NCI-H146 treated with DMSO at 0.1 percent for 48 hours (cell line): ENCODE measurements at regions not wholly inside any gene's neighbourhood (a gene's known extent, or its start where the extent isn't known, plus 50 kb on each side); places are given as distances from the start of the nearest gene placed in this dataset.
A peak's percentile ranks its signal among the peaks of the same experiment; 100 is the strongest.

ENCODE experiments used
- DNase-seq: peaks from one replicate; lab custom pipeline; 2025; ENCODE audit not compliant: unreplicated experiment; lab: John Stamatoyannopoulos, UW

DNA sequence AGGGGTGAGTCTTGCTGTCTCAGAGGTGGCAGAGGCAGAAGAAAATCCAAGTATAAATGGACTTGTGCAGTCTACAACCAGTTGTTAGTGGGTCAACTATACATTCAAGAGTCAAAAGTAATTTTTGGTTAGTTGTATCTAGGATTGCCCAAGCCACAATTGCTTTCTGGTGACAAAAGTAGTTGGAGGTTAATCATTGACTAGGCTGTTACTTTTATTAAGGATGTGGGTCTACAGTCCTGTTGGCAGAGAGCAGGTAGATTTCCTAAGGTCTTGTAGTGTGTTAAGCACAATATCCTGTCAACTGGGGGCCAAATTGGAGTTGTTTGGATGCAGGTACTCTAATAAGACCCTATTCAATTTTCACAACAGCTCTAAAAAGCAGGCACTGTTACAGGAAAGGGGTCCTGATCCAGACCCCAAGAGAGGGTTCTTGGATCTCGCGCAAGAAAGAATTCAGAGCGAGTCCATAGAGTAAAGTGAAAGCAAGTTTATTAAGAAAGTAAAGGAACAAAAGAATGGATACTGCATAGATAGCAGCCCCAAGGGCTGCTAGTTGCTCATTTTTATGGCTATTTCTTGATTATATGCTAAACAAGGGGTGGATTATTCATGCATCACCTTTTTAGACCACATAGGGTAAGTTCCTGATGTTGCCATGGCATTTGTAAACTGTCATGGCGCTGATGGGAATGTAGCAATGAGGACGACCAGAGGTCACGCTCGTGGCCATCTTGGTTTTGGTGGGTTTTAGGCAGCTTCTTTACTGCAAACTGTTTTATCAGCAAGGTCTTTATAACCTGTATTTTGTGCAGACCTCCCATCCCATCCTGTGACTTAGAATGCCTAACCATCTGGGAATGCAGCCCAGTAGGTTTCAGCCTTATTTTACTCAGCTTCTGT is 232.6 kb upstream of the SRRM4 start:
- DNase-seq: no peak

DNA sequence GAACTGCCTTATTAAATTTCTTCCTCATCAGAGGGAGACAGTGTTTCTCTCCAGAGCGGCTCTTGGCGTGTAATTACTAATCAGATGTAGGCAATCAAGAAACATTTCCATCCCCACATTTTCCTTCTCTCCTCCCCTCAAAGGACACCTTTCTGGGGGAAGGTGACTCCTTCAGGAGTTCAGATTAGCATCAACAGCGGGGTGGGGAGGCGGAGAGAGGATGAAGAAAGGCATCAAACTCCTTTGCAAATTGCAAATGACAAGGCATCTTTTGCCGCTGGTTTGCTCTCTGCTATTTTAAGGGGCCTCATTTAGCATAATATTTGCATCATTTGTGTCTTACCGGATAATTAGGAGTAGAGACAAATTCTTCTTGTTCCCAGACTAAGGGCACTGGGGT is 231.7 kb upstream of the SRRM4 start:
- no peak for DNase-seq

DNA sequence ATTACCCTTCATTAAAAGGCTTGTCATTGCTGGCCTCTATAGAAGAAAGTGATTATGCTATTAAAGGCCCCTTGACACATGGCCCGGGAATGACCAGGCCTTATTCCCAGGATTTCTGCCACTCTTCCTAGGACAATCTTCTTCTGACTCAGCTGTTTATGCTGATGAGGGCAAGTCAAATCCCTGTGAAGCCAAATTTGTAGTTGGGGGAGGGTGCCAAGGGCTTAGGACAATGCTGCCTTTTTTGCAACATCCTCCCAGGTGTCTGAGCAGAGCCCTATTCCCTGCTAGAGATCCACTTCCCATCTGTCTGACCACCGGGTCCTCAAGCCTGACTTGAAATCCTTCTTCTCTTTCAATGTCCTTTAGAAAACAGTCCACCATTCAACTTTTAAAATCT is 230.7 kb upstream of the SRRM4 start:
- DNase-seq: no peak

DNA sequence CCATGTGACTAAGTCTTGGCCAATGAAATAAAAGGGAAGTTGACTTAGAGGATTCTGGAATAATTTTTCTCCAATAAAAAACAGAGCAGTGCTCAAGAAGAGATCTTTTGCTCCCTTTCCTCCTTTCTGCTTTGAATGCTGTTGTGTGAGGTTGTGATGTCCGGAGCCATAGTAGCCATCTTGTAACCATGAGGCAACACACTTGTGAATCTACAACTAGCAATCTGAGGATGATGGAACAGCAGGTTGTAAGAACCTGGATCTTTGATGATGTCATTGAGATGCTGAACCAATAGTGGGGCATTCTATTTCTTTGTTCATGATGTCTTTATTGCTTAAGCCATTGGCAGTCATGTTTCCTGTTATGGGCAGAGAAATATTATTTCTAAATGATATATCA is 230.0 kb upstream of the SRRM4 start:
- DNase-seq: no peak

DNA sequence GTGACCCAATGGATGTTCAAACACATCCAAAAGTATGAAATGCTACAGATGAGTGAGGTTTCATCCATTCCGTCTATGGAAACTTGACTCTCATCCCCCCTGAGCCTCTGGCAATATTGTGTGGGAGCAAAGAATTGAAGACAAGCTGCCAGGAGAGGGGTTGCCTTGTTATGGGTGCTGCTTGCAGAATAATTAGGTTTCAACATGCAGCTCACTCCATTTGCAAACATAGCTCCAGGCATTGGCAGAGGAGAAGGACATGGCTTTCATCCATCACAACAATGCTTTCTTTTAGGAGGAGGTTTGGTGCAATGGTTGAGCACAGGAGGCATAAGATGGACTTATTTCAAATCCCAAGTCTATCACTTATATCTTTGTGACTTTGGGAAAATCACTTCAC is 220.7 kb upstream of the SRRM4 start:
- no peak for DNase-seq

DNA sequence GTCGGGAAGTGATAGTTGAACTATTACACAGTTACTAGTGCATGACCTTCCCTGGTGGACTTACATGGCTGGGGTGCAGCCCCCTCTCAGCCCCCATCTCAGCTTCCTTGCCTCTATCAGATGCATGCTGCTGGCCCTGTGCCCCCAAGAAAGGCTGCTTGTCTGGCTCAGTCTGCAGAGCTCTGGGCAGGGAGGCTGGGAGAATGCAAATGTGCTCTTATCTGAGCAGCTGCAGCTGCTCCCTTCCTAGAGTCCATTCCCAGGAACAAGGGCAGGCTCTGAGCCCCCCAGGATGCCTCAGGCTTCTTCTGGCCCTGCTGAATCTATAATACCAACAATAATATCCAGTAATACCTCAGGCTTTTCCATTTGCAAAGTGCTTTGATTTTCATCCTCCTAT is 218.1 kb upstream of the SRRM4 start:
- DNase-seq: peak; percentile 23

DNA sequence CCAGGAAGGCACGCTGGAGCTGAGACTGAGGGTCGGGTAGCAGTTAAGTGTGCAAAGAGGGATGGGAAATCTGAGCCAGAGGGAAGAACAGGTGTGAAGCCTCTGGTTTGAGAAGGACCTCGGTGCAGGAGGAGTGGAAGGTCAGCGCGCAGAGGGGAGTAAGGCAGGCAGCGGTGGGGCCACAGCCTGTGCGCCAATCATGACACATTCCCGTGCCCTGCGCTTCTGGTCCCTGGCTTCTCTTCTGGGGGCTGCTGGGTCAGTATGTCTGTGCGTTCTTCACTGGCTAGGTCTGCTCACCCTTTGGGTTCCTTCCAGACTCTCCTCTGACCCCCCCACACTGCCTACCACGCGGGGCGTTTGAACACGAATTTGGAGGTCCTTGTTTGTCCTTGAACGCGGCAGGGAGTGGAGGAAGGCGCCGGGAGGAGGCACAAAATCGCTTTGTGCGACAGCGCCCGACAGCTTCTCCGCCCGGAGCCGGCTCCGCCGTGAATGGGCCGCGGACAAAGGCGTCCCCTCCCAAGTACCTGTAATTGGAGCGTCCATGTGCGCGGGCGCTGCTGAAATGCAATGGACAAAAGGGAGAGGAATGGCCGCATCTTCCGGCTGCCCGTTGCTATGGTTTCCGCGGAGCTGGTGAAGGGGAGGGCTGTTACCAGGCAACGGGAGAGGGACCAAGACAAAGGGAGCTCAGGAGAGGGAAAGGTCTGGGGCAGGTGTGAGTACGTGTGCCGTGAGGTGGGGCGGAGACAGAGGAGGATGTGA is 207.2 kb upstream of the SRRM4 start:
- peak; percentile 99 for DNase-seq

DNA sequence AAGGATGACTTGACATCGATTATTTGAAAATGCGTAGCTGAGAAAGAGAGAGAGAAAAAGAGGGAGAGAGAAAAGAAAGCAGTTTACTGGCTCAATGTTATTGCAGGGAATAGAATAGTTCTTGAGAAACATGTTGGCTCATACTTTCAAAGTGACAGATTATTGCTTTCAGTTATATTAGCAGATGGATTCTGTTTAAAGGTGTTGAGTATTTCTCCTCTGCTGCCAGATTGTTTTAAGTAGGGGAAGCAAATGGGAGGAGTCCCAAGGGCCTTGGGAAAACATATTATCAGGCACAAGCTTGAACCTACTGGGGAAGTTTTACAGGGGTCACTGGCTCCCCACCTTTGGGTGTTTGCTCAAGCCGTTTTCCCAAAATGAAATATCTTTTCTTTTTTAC is 203.8 kb upstream of the SRRM4 start:
- DNase-seq: no peak

DNA sequence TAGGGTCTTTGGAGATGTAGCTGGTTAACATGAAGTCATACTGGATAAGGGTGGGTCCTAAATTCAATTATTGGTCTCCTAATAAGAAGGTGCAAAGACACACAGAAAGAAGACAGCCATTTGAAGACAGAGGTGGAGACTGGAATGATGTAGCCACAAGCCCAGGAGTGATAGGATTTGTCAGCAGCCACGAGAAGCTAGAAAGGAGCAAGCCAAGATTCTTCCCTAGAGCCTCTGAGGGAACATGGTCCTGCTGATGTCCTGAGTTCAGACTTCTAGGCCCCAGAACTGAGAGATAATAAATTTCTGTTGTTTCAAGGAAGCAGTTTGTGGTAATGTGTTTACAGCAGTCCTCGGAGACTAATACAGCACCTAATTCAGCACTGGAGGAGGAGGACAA is 203.3 kb upstream of the SRRM4 start:
- DNase-seq: no peak

DNA sequence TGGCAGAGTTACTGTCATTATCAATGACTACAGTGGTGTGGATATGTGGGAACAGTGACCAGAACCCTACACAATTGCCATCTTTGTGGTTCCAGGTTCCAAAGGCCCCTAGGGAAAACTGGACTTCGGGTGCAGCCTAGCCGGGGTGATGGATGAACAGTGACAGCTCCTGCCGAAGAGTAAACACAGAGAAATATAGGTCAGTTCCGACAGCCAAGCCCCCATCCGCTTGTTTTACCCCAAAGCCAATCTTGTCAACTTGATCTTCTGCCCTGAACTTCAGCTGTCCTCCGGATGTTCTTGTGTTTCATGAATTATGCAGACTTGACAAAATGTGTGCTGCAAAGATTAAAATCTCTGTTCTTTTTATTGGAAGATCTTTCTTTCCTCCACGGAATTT is 200.4 kb upstream of the SRRM4 start:
- no peak for DNase-seq

DNA sequence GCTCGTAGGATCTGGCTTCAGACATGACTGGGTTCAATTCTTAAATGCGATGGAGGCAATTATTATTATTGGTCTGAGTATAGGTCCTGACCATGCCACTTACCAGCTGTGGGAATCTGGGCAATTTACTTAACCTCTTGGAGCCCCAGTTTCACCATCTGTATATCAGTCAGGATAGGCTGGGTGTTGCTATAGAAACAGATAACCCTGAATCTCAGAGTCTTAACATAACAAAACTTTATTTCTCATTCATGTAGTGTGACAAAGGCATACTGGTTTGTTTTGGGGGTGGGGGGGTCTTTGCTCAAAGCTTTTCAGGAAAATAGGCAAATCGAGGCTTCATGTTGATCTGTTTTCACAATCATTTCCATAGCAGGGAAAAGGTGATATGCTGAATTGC is 199.6 kb upstream of the SRRM4 start:
- DNase-seq: no peak

DNA sequence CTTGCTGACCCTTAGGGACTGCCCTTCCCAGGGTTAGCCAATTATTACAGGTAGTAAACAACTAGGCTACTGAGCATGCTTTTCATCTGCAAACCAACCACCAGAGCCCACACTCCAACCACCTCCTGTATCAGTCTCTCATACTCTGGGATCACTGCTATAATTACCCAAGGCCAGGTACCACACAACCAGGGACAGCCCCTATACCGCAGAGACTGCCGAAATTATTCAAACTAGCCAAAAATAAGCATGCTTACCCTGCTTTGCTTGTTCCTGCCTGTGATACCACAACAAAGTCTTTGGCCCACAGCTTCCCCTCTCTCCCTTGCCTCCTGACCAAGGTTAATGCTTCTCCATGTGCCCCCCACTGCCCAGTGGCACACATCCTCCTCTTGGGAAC is 197.6 kb upstream of the SRRM4 start:
- no peak for DNase-seq

DNA sequence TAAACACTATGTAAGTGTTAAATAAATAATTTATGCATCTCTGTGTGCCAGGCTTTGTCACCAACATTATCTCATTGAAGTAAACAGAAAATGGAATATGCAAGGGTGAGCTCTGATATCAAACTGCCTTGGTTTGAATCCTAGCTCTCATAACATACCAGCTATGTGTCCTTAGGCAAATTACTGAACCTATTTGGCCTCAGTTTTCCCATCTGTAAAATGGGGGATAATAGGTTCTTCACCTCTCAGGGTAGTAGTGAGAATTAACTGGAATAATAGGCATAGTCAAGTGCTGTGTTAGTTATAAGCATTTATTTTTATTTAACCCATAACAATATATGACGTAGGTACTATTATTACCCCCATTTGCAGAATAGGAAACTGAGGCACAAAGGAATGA is 190.8 kb upstream of the SRRM4 start:
- no peak for DNase-seq

DNA sequence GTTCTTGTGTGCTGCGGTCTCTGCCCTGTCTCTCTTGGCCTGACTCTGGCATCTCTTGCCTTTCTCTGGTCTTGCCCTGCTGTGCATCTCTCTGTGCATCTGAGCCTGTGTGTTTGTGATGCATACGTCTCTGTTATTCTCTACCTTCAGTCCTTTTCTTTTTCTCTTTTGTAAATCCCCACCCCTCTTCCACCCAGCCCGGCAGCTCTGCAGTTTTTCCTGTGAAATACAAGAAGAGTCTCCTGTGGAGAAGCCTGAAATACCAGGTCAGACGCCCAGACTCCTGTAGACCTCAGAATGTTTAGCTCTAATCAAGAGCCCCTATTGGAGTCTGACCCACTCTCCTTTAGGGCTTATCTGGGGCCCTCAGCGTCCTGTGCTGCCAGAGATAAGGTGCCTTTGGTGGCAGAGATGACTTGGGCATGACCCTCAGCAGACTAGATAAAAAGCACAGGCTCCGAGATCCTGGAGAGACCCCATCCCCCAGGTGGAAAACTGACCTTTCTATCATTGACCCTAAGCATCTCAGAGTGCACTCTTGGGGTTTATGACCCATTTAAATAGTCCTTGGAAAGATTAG is 167.5 kb upstream of the SRRM4 start:
- no peak for DNase-seq

DNA sequence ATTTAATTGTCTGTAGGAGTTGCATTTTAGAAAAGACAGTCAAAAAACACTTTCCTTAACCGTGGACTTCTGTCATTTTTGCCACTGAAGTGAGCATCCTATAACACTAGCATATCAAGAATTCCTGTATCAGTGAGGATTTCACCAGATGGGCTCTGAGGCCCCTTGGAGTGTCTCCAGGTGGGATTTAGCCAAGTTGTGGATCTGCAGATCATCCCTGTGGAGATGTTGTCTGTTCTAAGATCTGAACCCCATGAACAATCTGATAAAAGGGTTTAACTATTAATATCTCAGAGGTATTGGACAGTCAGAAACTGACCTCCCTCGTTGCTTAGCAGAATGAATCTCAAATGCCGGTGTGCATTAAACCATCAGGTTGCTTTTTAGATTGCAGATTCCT is 165.0 kb upstream of the SRRM4 start:
- no peak for DNase-seq

DNA sequence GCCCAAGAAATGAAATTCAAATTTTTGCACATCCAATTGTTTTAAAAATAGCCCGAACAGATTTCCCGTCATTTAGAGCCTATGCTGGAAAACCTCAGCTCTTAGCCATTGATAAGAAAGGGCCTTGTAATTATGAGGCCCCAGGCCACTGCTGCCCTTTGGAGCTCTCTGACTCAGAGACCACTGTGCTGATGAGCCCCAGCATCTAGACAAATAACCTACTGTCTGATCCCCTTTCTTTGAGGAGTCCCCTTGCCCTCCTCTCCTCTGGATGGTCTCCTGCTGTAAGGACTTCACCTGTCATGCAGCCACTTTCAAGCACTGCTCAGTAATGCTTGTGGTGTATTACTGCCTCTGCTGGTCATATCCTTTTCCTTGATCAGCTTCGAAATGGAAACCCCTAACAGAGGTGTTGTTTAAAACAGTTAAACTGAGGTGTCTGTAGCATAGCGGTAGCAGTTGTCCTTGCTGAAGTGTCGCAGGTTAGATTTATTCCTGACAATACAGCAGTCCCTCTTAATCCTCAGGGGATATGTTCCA is 159.9 kb upstream of the SRRM4 start:
- no peak for DNase-seq

DNA sequence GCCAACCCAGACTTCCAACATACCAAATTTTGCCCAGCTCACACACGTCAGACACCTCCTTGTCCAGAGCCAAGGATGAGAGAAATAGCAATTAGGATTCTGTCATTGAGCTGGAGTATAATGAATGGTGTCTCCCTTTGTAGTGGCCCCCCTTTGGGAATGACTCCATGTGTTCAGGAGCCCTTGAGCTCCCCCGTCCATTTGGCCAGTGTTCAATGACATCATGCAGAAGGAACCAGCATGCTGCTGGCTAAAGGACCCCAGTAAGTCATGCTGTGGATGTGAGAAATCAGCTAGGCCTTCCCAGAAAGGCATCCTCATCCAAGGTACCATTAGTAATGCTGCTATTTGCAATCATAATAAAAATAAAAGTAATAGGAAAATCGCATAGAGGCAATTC is 158.8 kb upstream of the SRRM4 start:
- DNase-seq: no peak

DNA sequence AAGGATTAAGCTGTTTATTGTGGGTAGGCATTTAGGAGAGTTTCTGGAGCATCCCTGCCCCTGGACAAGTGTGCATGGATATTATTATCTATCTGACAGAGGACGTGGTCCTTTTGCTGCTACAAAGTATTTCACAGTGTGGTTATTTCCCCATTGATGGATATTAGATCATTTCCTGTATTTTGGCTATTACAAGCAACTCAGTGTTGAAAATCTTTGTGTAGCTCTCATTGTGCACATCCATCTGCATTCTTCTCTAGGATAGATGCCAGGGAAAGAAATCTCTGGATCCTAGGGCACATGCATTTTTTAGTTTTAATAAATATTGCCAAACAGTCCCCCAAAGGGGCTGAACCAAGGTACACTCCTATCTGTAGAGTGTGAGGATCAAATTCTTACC is 154.3 kb upstream of the SRRM4 start:
- DNase-seq: no peak

DNA sequence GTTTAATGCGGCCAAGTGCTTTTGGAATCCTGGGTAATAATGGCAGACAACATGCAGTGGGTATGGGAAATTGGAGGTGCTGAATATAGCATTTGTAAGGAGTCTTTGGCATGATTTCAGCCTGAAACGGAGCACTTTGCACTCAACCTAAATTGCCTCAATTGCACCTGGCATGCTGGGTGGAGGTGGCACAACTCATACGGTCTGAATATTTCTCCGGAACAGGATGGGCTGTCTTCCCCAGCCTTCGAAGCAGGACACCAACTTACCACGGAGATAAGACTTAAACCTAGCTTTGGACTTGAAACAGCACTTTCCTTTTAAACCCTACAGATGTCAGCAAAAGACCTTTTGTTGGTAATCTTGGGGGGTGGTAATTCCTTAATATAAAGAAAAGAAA is 153.7 kb upstream of the SRRM4 start:
- no peak for DNase-seq

DNA sequence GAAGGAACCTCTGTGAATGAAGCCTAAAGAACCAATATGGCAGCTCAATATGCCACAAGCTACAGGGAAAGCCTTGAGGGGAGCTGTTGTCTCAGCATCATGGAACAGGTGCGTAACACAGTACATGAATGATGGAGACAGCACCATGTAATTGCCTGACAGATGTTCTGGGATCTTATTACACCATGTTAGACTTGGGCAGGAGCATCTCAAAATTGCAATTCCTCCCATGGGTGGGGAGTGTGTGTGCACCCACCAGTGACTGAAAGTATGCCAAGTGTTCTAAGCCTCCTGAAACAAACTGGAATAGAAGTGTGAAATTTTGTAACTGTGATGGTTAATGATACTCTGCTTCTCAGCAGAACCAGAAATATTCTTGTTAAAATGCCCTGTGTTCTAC is 151.0 kb upstream of the SRRM4 start:
- peak; percentile 40 for DNase-seq

DNA sequence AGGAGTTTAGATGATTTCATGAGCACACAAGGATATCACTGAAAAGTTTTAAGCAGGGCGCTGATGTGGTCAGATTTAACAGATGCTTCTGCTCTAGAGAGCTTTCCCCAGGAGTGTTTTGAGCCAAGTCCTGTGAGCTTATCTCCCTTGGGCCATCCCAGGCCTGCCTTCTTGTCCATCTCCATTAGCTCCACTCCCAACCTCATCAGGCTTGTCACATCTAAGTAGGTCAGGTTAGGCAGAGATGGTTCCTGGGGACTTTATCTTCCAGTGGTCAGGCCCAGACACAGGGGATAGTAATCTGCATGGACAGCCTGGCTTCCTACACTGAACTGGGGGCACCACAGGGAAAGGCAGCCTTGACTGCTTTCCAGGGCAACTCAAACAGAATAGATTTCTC is 145.4 kb upstream of the SRRM4 start:
- no peak for DNase-seq

DNA sequence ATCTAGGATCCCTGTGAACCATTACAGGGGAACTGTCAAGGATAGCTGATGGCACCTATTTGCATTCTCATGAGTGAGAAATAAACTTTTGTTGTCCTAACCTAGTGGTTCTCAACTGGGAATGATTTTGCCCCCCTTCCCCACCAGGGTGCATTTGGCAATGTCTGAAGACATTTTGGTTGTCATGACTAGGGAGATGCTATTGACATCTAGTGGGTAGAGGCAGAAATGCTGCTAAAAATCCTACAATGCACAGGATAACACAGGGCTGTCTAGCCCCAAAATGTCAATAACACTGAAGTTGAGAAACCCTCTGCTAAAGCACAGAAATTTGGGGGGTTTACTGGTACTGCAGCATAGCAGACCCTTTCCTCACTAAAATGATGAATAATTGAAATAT is 140.9 kb upstream of the SRRM4 start:
- DNase-seq: peak; percentile 18
